ENCODE measurements at regions not wholly inside any gene's neighbourhood (a gene's known extent, or its start where the extent isn't known, plus 50 kb on each side); places are given as distances from the start of the nearest gene placed in this dataset.

GRCh38 chr15:80333261-80333660, 70.9 kb upstream of the ARNT2 start:
- no peaks in the 10 kb centered on the region for H3K9me2 ChIP-seq (ENCODE audit: insufficient read depth, low read length)
- no peak overlapping the region for H3K4me3 ChIP-seq (ENCODE audit: low read length)
- H3K9me3 ChIP-seq (ENCODE audit: low read length), result no peaks in the 10 kb centered on the region
- no peak overlapping the region for H3K9ac ChIP-seq (ENCODE audit: low read length)
- H3K4me2 ChIP-seq (ENCODE audit: low read length), result no peak overlapping the region
- no peaks in the 10 kb centered on the region for H3F3A ChIP-seq (ENCODE audit: insufficient read depth, low read length, poor library complexity, severe bottlenecking)
- no peaks in the 10 kb centered on the region for H3K36me3 ChIP-seq (ENCODE audit: insufficient read depth, low read length)
- no peak overlapping the region for H3K27ac ChIP-seq (ENCODE audit: low read length)
- no peaks in the 10 kb centered on the region for H4K20me1 ChIP-seq (ENCODE audit: insufficient read depth)
- no peaks in the 10 kb centered on the region for H3K27me3 ChIP-seq (ENCODE audit: insufficient read depth, low read depth, low read length)
- no peak overlapping the region for H2AFZ ChIP-seq (ENCODE audit: low read depth, low read length)
- no peak for TF ChIP-seq REST (IDR thresholded peaks at IDR 0.05; ENCODE audit: borderline replicate concordance)
- no peak for TF ChIP-seq SMC3 (conservative IDR thresholded peaks at IDR 0.05; ENCODE audit: poor library complexity)
- no peak for TF ChIP-seq CTCF (IDR thresholded peaks at IDR 0.05; ENCODE audit: poor library complexity, severe bottlenecking)
- no peak for TF ChIP-seq POLR2AphosphoS5 (IDR thresholded peaks at IDR 0.05)
- no peak for TF ChIP-seq RAD21 (conservative IDR thresholded peaks at IDR 0.05)
- TF ChIP-seq TAF1 (IDR thresholded peaks at IDR 0.05; ENCODE audit: low read depth), result no peak
- no peaks in the 10 kb centered on the region for H3K79me2 ChIP-seq (replicated peaks; ENCODE audit: insufficient read depth, low read length)

GRCh38 chr15:80334521-80334920, 69.7 kb upstream of the ARNT2 start:
- Histone ChIP-seq H3K9me2 (ENCODE audit: insufficient read depth, low read length) (no peaks in the 10 kb centered on the region), H3K79me2 (replicated peaks; ENCODE audit: insufficient read depth, low read length) (no peaks in the 10 kb centered on the region), H3K9ac (ENCODE audit: low read length) (no peak overlapping the region), H3K4me2 (ENCODE audit: low read length) (no peak overlapping the region), H3K36me3 (ENCODE audit: insufficient read depth, low read length) (no peaks in the 10 kb centered on the region), H2AFZ (ENCODE audit: low read depth, low read length) (no peak overlapping the region), H3K27me3 (ENCODE audit: insufficient read depth, low read depth, low read length) (no peaks in the 10 kb centered on the region), H3K4me3 (ENCODE audit: low read length) (no peak overlapping the region), H3F3A (ENCODE audit: insufficient read depth, low read length, poor library complexity, severe bottlenecking) (no peaks in the 10 kb centered on the region), H3K9me3 (ENCODE audit: low read length) (no peaks in the 10 kb centered on the region), H4K20me1 (ENCODE audit: insufficient read depth) (no peaks in the 10 kb centered on the region), H3K27ac (ENCODE audit: low read length) (no peak overlapping the region)
- TF ChIP-seq CTCF (IDR thresholded peaks at IDR 0.05; ENCODE audit: poor library complexity, severe bottlenecking), result no peak
- TF ChIP-seq REST (IDR thresholded peaks at IDR 0.05; ENCODE audit: borderline replicate concordance), result no peak
- no peak for TF ChIP-seq RAD21 (conservative IDR thresholded peaks at IDR 0.05)
- TF ChIP-seq TAF1 (IDR thresholded peaks at IDR 0.05; ENCODE audit: low read depth), result no peak
- no peak for TF ChIP-seq EZH2 (IDR thresholded peaks at IDR 0.05; ENCODE audit: borderline replicate concordance, insufficient read depth, low read length, poor library complexity, severe bottlenecking)

Data from neural cell (in vitro differentiated cells).